ENCODE measurements at regions not wholly inside any gene's neighbourhood (a gene's known extent, or its start where the extent isn't known, plus 50 kb on each side); places are given as distances from the start of the nearest gene placed in this dataset.

DNA sequence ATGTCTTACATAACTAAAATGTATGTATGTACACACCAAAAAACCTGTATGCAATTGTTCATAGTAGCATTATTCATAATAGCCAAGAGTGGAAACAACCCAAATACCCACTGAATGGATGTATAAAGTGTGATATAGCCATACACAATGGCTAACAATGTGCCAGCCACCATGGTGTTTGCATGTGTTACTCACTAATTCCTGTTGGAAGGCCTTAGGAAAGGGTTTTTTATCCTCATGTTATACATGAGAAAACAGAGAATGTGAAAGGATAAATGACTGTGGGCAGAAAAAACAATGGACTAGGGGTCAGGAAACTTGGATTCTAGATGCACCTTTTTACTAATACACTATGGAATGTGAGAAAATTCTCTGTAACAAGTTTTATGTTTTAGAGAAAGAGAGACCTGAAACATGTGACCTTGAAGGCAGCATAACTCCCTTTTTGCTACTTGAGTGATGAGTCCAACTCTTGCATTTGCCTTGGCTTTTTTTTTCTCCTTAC lies 55.7 kb downstream of the TIGD2 start:
- no peaks in the 10 kb centered on the region for H3K79me2 ChIP-seq (ENCODE audit: insufficient read depth, low read length)
- TF ChIP-seq EZH2 (IDR thresholded peaks at IDR 0.05; ENCODE audit: insufficient read depth, low read length): no peak
- TF ChIP-seq, protein P1, sequence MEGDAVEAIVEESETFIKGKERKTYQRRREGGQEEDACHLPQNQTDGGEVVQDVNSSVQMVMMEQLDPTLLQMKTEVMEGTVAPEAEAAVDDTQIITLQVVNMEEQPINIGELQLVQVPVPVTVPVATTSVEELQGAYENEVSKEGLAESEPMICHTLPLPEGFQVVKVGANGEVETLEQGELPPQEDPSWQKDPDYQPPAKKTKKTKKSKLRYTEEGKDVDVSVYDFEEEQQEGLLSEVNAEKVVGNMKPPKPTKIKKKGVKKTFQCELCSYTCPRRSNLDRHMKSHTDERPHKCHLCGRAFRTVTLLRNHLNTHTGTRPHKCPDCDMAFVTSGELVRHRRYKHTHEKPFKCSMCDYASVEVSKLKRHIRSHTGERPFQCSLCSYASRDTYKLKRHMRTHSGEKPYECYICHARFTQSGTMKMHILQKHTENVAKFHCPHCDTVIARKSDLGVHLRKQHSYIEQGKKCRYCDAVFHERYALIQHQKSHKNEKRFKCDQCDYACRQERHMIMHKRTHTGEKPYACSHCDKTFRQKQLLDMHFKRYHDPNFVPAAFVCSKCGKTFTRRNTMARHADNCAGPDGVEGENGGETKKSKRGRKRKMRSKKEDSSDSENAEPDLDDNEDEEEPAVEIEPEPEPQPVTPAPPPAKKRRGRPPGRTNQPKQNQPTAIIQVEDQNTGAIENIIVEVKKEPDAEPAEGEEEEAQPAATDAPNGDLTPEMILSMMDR (IDR thresholded peaks at IDR 0.05; ENCODE audit: insufficient read depth, low read depth, low read length): no peak
- H3K9me3 ChIP-seq (ENCODE audit: insufficient read depth, low read depth, low read length): no peaks in the 10 kb centered on the region
- DNase-seq (ENCODE audit: low read depth) (peak; percentile 5), FAIRE-seq (no peak)
- no peaks in the 10 kb centered on the region for H3K36me3 ChIP-seq (ENCODE audit: insufficient read depth, low read length)
- Mint-ChIP-seq H3K36me3 (ENCODE audit: low read depth, unreplicated experiment) (no peaks in the 10 kb centered on the region), H3K4me3 (ENCODE audit: unreplicated experiment) (no peak overlapping the region), H3K4me1 (ENCODE audit: low read depth, unreplicated experiment) (peaks cover 3% of the 10 kb centered on the region), H3K27ac (ENCODE audit: unreplicated experiment) (no peak overlapping the region), H3K27me3 (ENCODE audit: low read depth, unreplicated experiment) (no peaks in the 10 kb centered on the region), H3K9me3 (ENCODE audit: unreplicated experiment) (no peaks in the 10 kb centered on the region)
- H3K4me3 ChIP-seq (ENCODE audit: insufficient read depth, low read depth, low read length): no peak overlapping the region
- H3K4me2 ChIP-seq (ENCODE audit: low read length): no peak overlapping the region
- H4K20me1 ChIP-seq (ENCODE audit: insufficient read depth, low read length): no peaks in the 10 kb centered on the region
- H3K27ac ChIP-seq (ENCODE audit: low read depth, low read length): no peak overlapping the region
- H2AFZ ChIP-seq (ENCODE audit: low read depth, low read length): no peak overlapping the region
- H3K9ac ChIP-seq (ENCODE audit: low read length): no peak overlapping the region
- no peaks in the 10 kb centered on the region for H3K4me1 ChIP-seq (ENCODE audit: insufficient read depth, low read length)
- no peaks in the 10 kb centered on the region for H3K27me3 ChIP-seq (ENCODE audit: insufficient read depth, low read length)

DNA sequence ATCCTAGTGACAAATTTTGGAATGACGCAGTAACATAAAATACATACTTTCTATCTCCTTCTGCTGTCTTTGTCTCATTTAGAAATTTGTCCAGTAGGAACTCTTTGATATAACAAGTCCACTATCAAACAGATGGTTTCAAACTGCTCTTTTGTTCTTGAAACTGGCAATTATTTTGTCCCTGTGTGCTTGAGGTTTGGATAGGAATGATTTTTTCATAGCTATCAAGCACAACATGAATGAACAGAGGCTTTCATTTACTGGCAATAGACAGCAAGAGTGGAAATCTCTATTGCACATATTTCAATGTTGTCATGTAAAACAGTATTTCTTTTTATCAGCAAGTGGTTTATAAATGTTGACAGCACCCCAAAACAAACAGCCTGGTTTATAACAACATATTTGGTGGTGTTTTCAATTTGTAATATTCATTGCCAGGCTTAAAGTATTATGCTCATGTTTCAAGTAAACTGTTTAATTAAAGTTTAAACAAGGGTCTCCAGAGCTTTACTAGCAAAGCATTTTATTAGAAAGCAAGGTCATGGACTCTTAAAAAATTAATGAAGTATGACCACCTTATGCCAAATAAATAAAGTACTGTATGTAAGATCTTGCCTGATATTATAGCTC lies 60.0 kb downstream of the TIGD2 start:
- no peak overlapping the region for H3K4me3 Mint-ChIP-seq (ENCODE audit: unreplicated experiment)
- H3K27me3 Mint-ChIP-seq (ENCODE audit: low read depth, unreplicated experiment): no peaks in the 10 kb centered on the region
- no peak for TF ChIP-seq EZH2 (IDR thresholded peaks at IDR 0.05; ENCODE audit: insufficient read depth, low read length)
- TF ChIP-seq, protein P1 (IDR thresholded peaks at IDR 0.05; ENCODE audit: insufficient read depth, low read depth, low read length): no peak
- no peaks in the 10 kb centered on the region for H3K36me3 Mint-ChIP-seq (ENCODE audit: low read depth, unreplicated experiment)
- H3K9me3 Mint-ChIP-seq (ENCODE audit: unreplicated experiment): no peaks in the 10 kb centered on the region
- Histone ChIP-seq H4K20me1 (ENCODE audit: insufficient read depth, low read length) (no peaks in the 10 kb centered on the region), H3K4me1 (ENCODE audit: insufficient read depth, low read length) (no peaks in the 10 kb centered on the region), H2AFZ (ENCODE audit: low read depth, low read length) (no peak overlapping the region), H3K4me3 (ENCODE audit: insufficient read depth, low read depth, low read length) (no peak overlapping the region), H3K9ac (ENCODE audit: low read length) (no peak overlapping the region), H3K27me3 (ENCODE audit: insufficient read depth, low read length) (no peaks in the 10 kb centered on the region), H3K9me3 (ENCODE audit: insufficient read depth, low read depth, low read length) (no peaks in the 10 kb centered on the region), H3K4me2 (ENCODE audit: low read length) (no peak overlapping the region), H3K79me2 (ENCODE audit: insufficient read depth, low read length) (no peaks in the 10 kb centered on the region), H3K36me3 (ENCODE audit: insufficient read depth, low read length) (no peaks in the 10 kb centered on the region), H3K27ac (ENCODE audit: low read depth, low read length) (no peak overlapping the region)
- FAIRE-seq: no peak
- H3K27ac Mint-ChIP-seq (ENCODE audit: unreplicated experiment): no peak overlapping the region
- DNase-seq (ENCODE audit: low read depth): no peak
- H3K4me1 Mint-ChIP-seq (ENCODE audit: low read depth, unreplicated experiment): peaks cover 3% of the 10 kb centered on the region

DNA sequence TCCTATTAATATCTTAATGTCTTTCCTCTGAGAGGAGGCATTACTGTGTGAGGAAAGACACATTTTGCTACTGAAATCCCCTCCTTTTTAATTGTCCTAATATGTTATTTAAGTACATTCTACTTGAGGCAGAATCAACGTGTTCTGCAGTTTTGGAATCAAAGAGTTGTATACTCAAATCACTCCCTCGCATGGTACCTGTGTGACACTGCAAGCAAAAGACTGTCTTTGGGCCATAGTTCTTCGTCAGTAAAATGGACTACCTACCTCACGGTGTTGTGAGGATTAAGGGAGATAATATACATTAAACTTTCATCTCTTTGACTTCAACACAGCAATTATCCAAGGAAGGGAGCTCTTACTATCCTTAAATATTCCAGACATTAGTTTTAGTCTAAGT lies 61.5 kb downstream of the TIGD2 start:
- H3K9me3 ChIP-seq (ENCODE audit: insufficient read depth, low read depth, low read length): no peaks in the 10 kb centered on the region
- H3K79me2 ChIP-seq (ENCODE audit: insufficient read depth, low read length): no peaks in the 10 kb centered on the region
- no peaks in the 10 kb centered on the region for H3K36me3 ChIP-seq (ENCODE audit: insufficient read depth, low read length)
- H3K27me3 ChIP-seq (ENCODE audit: insufficient read depth, low read length): no peaks in the 10 kb centered on the region
- H3K4me3 ChIP-seq (ENCODE audit: insufficient read depth, low read depth, low read length): no peak overlapping the region
- DNase-seq (ENCODE audit: low read depth): no peak
- no peaks in the 10 kb centered on the region for H4K20me1 ChIP-seq (ENCODE audit: insufficient read depth, low read length)
- Mint-ChIP-seq H3K27me3 (ENCODE audit: low read depth, unreplicated experiment) (no peaks in the 10 kb centered on the region), H3K4me3 (ENCODE audit: unreplicated experiment) (no peak overlapping the region), H3K36me3 (ENCODE audit: low read depth, unreplicated experiment) (no peaks in the 10 kb centered on the region), H3K4me1 (ENCODE audit: low read depth, unreplicated experiment) (no peaks in the 10 kb centered on the region), H3K27ac (ENCODE audit: unreplicated experiment) (no peak overlapping the region), H3K9me3 (ENCODE audit: unreplicated experiment) (no peaks in the 10 kb centered on the region)
- H3K4me2 ChIP-seq (ENCODE audit: low read length): no peak overlapping the region
- no peak overlapping the region for H3K9ac ChIP-seq (ENCODE audit: low read length)
- FAIRE-seq: no peak
- H3K4me1 ChIP-seq (ENCODE audit: insufficient read depth, low read length): no peaks in the 10 kb centered on the region
- TF ChIP-seq, protein P1 (IDR thresholded peaks at IDR 0.05; ENCODE audit: insufficient read depth, low read depth, low read length): no peak
- TF ChIP-seq EZH2 (IDR thresholded peaks at IDR 0.05; ENCODE audit: insufficient read depth, low read length): no peak
- H3K27ac ChIP-seq (ENCODE audit: low read depth, low read length): no peak overlapping the region
- H2AFZ ChIP-seq (ENCODE audit: low read depth, low read length): no peak overlapping the region
